ENCODE measurements at regions not wholly inside any gene's neighbourhood (a gene's known extent, or its start where the extent isn't known, plus 50 kb on each side); places are given as distances from the start of the nearest gene placed in this dataset.

DNA sequence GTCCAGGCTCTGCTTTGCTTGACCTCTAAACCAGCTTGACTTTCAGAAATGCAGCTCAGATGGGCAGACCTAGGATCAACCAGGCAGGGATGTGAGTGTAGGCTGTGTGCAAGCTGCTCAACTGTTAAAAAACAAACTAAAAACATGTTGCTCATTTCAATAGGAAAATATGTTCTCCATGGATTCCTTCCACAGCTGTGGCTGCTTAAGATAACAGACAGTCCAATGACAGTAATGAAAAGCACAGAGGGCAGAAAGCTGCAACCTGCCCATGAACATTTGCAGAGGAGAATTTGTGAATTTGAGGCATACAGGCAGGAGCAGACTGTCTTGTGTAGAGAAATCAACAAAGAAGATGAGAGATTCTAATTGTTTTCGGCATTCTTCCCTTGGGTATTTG is 534.2 kb downstream of the CCSER2 start:
- no TSS peak for BruUV-seq (replicated peaks)
- H4K20me1 ChIP-seq (replicated peaks; ENCODE audit: control insufficient read depth, insufficient read depth, low read length), result no peaks in the 10 kb centered on the region
- no peak overlapping the region for H2AFZ ChIP-seq (ENCODE audit: low read depth, low read length)
- no peak overlapping the region for H3K27ac ChIP-seq (ENCODE audit: extremely low read depth, low read depth, low read length)
- in situ Hi-C loops (cut with MboI), result no loop called here
- no peaks in the 10 kb centered on the region for H3K79me2 ChIP-seq (ENCODE audit: control insufficient read depth, insufficient read depth, low read length)
- 0 out of 2 replicates have a peak, but pooled peaks cover 4% of the 10 kb centered on the region for H3K9me3 ChIP-seq (replicated peaks; ENCODE audit: control insufficient read depth, insufficient read depth, low read depth, low read length)
- no peak overlapping the region for H3K4me2 ChIP-seq (ENCODE audit: insufficient read depth, low read length)
- H3K36me3 ChIP-seq (ENCODE audit: control insufficient read depth, insufficient read depth, low read length), result no peaks in the 10 kb centered on the region
- ChIA-PET CTCF (ENCODE audit: low intra/inter-chr PET ratio) (no interaction called here), POLR2A (no interaction called here)
- H3K9me1 ChIP-seq (ENCODE audit: control insufficient read depth, insufficient read depth, low read length), result no peaks in the 10 kb centered on the region
- TF ChIP-seq DPF2 (IDR thresholded peaks at IDR 0.05) (no peak), COPS2 (conservative IDR thresholded peaks at IDR 0.05) (no peak), SRSF1 (IDR thresholded peaks at IDR 0.05; ENCODE audit: low read depth, low read length) (no peak), HIVEP1 (CRISPR knock-in tag; IDR thresholded peaks at IDR 0.05) (no peak), BRF1 (IDR thresholded peaks at IDR 0.05; ENCODE audit: borderline replicate concordance, extremely low read depth, insufficient read length) (no peak), ILK (tag; IDR thresholded peaks at IDR 0.05; ENCODE audit: borderline replicate concordance, low read depth) (no peak)
- no peak for DNase-seq (ENCODE audit: extremely low read depth in 1 of 4, low spot score in 3 of 4)
- H3K4me3 ChIP-seq, result no peak overlapping the region
- no peaks in the 10 kb centered on the region for H3K4me1 ChIP-seq (replicated peaks in 1 of 2; ENCODE audit: control insufficient read depth in 2 of 2, insufficient read depth in 2 of 2, low read length in 2 of 2)
- H3K9ac ChIP-seq (ENCODE audit: insufficient read depth in 1 of 2, low read depth in 2 of 2, low read length in 2 of 2), result no peak overlapping the region
- no peaks in the 10 kb centered on the region for H3K27me3 ChIP-seq (ENCODE audit: control insufficient read depth in 2 of 2, insufficient read depth in 2 of 2, low read length in 2 of 2)
- FAIRE-seq, result no peak
- intact Hi-C loops (cut with micrococcal nuclease), result no loop called here
- WGBS (ENCODE audit: insufficient coverage, low coverage, missing lambda C conversion rate), result 0% methylated on average over 1 of the region's 1 CpG
- no peak for ATAC-seq

DNA sequence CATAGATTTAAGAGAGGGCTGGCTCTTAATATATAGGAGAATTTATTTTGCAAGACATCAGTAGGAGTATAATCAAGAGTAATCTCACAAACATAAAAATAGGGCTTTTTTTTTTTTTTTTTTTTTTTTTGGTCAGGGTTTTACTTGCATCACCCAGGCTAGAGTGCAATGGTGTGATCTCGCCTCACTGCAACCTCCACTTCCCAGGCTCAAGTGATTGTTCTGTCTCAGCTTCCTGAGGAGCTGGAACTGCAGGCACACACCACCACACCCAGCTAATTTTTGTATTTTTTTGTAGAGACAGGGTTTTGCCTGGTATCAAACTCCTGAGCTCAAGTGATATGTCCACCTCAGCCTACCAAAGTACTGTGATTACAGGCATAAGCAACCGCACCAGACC is 535.3 kb downstream of the CCSER2 start:
- Histone ChIP-seq H3K4me2 (ENCODE audit: insufficient read depth, low read length) (no peak overlapping the region), H3K79me2 (ENCODE audit: control insufficient read depth, insufficient read depth, low read length) (no peaks in the 10 kb centered on the region), H3K9me1 (ENCODE audit: control insufficient read depth, insufficient read depth, low read length) (no peaks in the 10 kb centered on the region), H3K36me3 (ENCODE audit: control insufficient read depth, insufficient read depth, low read length) (no peaks in the 10 kb centered on the region), H2AFZ (ENCODE audit: low read depth, low read length) (no peak overlapping the region), H3K27ac (ENCODE audit: extremely low read depth, low read depth, low read length) (no peak overlapping the region), H3K27me3 (ENCODE audit: control insufficient read depth in 2 of 2, insufficient read depth in 2 of 2, low read length in 2 of 2) (no peaks in the 10 kb centered on the region), H3K9me3 (replicated peaks; ENCODE audit: control insufficient read depth, insufficient read depth, low read depth, low read length) (0 out of 2 replicates have a peak, but pooled peaks cover 4% of the 10 kb centered on the region), H3K4me1 (replicated peaks in 1 of 2; ENCODE audit: control insufficient read depth in 2 of 2, insufficient read depth in 2 of 2, low read length in 2 of 2) (no peaks in the 10 kb centered on the region), H3K4me3 (no peak overlapping the region), H4K20me1 (replicated peaks; ENCODE audit: control insufficient read depth, insufficient read depth, low read length) (no peaks in the 10 kb centered on the region), H3K9ac (ENCODE audit: insufficient read depth in 1 of 2, low read depth in 2 of 2, low read length in 2 of 2) (no peak overlapping the region)
- ATAC-seq, result no peak
- in situ Hi-C loops (cut with MboI), result no loop called here
- ChIA-PET POLR2A (no interaction called here), CTCF (ENCODE audit: low intra/inter-chr PET ratio) (no interaction called here)
- 6% methylated on average over 2 of the region's 2 CpGs for WGBS (ENCODE audit: insufficient coverage, low coverage, missing lambda C conversion rate)
- no peak for FAIRE-seq
- intact Hi-C loops (cut with micrococcal nuclease), result no loop called here
- DNase-seq (ENCODE audit: extremely low read depth in 1 of 4, low spot score in 3 of 4), result no peak
- no TSS peak for BruUV-seq (replicated peaks)
- TF ChIP-seq, protein P1, sequence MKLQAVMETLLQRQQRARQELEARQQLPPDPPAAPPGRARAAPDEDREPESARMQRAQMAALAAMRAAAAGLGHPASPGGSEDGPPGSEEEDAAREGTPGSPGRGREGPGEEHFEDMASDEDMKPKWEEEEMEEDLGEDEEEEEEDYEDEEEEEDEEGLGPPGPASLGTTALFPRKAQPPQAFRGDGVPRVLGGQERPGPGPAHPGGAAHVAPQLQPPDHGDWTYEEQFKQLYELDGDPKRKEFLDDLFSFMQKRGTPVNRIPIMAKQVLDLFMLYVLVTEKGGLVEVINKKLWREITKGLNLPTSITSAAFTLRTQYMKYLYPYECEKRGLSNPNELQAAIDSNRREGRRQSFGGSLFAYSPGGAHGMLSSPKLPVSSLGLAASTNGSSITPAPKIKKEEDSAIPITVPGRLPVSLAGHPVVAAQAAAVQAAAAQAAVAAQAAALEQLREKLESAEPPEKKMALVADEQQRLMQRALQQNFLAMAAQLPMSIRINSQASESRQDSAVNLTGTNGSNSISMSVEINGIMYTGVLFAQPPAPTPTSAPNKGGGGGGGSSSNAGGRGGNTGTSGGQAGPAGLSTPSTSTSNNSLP (IDR thresholded peaks at IDR 0.05; ENCODE audit: borderline replicate concordance, low read depth, low read length), result no peak
- no peak for TF ChIP-seq ZNF507 (tag; conservative IDR thresholded peaks at IDR 0.05)
- TF ChIP-seq, protein P2, sequence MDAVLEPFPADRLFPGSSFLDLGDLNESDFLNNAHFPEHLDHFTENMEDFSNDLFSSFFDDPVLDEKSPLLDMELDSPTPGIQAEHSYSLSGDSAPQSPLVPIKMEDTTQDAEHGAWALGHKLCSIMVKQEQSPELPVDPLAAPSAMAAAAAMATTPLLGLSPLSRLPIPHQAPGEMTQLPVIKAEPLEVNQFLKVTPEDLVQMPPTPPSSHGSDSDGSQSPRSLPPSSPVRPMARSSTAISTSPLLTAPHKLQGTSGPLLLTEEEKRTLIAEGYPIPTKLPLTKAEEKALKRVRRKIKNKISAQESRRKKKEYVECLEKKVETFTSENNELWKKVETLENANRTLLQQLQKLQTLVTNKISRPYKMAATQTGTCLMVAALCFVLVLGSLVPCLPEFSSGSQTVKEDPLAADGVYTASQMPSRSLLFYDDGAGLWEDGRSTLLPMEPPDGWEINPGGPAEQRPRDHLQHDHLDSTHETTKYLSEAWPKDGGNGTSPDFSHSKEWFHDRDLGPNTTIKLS (IDR thresholded peaks at IDR 0.05; ENCODE audit: borderline replicate concordance, low read depth), result no peak
- TF ChIP-seq TEAD1 (CRISPR knock-in tag; IDR thresholded peaks at IDR 0.05), result no peak
- no peak for TF ChIP-seq ZNF224 (CRISPR knock-in tag; IDR thresholded peaks at IDR 0.05)
- TF ChIP-seq CREB1 (IDR thresholded peaks at IDR 0.05), result no peak
- no peak for TF ChIP-seq CREB1 (CRISPR knock-in tag; IDR thresholded peaks at IDR 0.05)
- no peak for TF ChIP-seq NR4A1 (CRISPR knock-in tag; IDR thresholded peaks at IDR 0.05)
- no peak for TF ChIP-seq NR4A1 (tag; IDR thresholded peaks at IDR 0.05)
- no peak for TF ChIP-seq STAT5A (IDR thresholded peaks at IDR 0.05; ENCODE audit: borderline replicate concordance, low read length)
- TF ChIP-seq DDX20 (tag; IDR thresholded peaks at IDR 0.05; ENCODE audit: low read depth), result no peak

Measured in K562 (cell line).